Mucosa of stomach (tissue), 1 donor: ENCODE measurements at regions not wholly inside any gene's neighbourhood (a gene's known extent, or its start where the extent isn't known, plus 50 kb on each side); places are given as distances from the start of the nearest gene placed in this dataset.
"Not testable (repeated sequence)": the region's sequence is repeated elsewhere in the genome, so short reads cannot be mapped to it uniquely, and the experiment has no call there.

Source experiments
- H3K27me3 ChIP-seq: one replicate; pipeline ENCODE4 v1.7.0; 2013; ENCODE audit warnings: mild to moderate bottlenecking, low read length; ENCODE audit not compliant: control insufficient read depth, insufficient read depth
- H3K36me3 ChIP-seq: one replicate; pipeline ENCODE4 v1.7.0; 2013; ENCODE audit warnings: low read length; ENCODE audit not compliant: control insufficient read depth, insufficient read depth
- H3K4me1 ChIP-seq: one replicate; pipeline ENCODE4 v1.7.0; 2013; ENCODE audit warnings: mild to moderate bottlenecking, low read length; ENCODE audit not compliant: control insufficient read depth, insufficient read depth
- H3K4me3 ChIP-seq: one replicate; pipeline ENCODE4 v1.7.0; 2013; ENCODE audit warnings: low read length
- H3K9ac ChIP-seq: one replicate; pipeline ENCODE4 v1.7.0; 2013; ENCODE audit warnings: mild to moderate bottlenecking, low read length, moderate library complexity
- H3K9me3 ChIP-seq: one replicate; pipeline ENCODE4 v1.7.0; 2013; ENCODE audit warnings: mild to moderate bottlenecking, low read length, moderate library complexity; ENCODE audit not compliant: control insufficient read depth
- donor health status: Pancreatic carcinoma.

DNA sequence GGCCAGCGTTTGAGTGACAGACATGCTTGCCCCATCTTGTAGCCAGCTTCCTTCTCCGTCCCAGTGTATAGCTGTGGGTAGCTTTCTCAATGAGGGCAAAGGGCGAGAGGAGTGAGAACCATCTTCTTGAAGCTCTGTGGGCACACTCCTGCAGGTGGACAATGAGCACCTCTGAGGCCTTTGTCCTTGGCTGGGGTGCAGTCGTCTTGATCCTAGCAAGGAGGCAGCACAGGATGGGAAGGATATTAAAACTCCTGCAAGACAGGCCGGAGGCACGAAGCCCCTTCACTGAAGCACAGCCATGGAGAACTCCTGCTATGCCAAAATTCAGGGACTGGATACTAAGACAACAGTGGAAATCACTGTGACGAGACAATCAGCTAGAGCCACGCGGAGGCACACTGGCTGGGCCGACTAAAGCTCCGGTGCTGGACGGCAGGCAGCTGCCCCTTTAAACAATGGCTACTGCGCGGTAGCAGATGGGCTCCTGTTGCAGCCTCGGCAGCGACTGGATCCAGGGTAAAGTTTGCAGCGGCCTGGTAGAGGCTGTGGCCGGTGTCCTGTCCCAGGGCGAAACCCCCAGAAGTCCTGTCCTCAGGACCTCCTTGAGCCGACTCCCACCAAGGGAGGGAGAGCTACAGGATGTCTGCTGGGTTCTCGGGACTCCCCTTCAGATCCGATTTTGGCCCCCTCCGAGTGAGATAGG lies 159.0 kb upstream of the ZNF337 start:
- peaks cover 31% of the 10 kb centered on the region for H3K27me3 ChIP-seq
- H3K36me3 ChIP-seq, H3K4me3 ChIP-seq, H3K9me3 ChIP-seq, H3K9ac ChIP-seq: not testable (repeated sequence)
- peaks cover 15% of the 10 kb centered on the region for H3K4me1 ChIP-seq

DNA sequence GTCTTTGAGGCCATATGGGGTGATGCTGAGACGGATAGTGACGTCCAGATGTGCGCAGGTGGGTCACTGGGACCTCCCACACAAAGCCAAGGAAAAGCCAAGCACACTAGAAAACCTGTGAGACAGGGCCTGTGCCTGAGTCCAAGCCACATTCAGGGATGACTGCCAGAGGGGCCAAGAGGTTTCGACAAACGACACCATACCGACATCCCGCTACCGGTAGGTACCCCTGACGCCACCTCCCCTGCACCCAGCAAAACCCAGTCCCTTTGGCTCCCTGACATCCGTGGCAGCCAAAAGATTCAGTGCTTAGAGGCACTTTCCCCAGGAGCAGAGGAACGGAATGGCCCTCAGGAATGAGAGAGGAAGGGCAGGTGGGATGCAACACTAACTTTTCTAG lies 158.0 kb upstream of the ZNF337 start:
- H3K4me3 ChIP-seq, H3K36me3 ChIP-seq, H3K9me3 ChIP-seq, H3K4me1 ChIP-seq, H3K9ac ChIP-seq: not testable (repeated sequence)
- H3K27me3 ChIP-seq, result peaks cover 22% of the 10 kb centered on the region

DNA sequence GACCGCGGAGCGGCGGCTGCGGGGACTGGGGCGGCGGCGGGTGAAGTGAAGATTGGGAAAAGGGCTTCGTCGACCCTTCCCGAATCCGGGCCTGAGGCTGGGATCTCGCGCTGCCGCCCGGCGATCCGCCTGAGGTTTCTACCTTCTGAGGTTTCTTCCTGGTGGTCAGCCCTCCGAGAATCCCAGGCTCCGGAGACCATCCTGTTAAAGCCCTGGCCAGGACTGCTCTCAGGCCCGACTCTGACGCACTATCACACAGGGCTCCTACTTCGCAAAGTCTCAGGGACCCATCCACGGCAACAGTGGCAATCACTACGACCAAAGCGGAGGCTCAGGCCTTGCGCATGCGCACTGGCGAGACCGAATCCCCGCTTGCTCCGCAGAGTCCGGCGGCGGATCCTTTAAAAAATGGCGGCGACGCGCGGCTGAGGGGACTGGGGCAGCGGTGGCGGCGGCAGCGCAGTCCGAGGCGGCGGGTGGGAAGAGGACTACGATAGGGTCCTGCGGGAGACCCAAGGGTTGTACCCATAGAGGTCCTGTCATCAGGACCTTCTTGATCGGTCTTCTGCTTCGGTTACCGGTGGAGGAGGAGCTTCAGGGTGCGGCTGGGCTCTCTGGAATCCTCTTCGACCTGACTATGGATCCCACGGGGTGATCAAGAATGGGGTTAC lies 157.2 kb upstream of the ZNF337 start:
- H3K9ac ChIP-seq, result peak overlapping the region; percentile 75
- not testable (repeated sequence) for H3K36me3 ChIP-seq, H3K4me1 ChIP-seq, H3K9me3 ChIP-seq
- peaks cover 14% of the 10 kb centered on the region for H3K27me3 ChIP-seq
- H3K4me3 ChIP-seq, result peak overlapping the region; percentile 58

DNA sequence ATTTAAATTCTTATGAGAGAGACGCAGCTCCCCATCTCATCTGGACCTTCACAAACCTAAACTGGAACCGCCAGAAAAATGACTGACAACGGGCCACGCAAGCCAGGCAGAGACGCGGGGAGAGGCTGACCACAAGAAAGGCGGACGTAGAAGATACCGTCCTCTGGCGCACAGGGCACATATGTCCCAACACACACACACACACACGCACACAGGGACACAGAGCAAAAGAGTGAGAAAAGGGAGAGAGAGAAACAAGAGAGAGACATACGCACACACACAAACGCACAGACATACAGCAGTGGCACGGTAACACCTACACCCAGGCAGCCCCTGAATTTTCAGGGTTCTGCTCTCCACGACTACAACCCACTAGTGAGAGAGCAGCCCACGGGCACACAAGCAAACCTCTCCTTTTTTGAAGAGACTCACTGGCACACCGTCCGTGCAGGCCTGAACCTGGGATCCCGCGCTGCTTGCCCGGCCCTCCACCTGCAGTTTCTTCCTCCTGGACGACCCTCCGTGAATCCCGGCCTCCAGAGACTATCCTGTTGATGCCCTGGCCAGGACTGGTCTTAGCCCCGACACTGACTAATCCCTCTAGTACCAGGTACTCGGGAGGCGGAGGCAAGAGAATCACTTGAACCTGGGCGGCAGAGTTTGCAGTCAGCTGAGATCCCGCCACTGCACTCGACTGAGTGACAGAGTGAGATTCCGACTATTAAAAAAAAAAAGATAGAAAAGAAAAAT lies 156.5 kb upstream of the ZNF337 start:
- not testable (repeated sequence) for H3K36me3 ChIP-seq, H3K9me3 ChIP-seq, H3K4me1 ChIP-seq, H3K27me3 ChIP-seq
- Histone ChIP-seq H3K4me3 (peak overlapping the region; percentile 58), H3K9ac (peak overlapping the region; percentile 75)

DNA sequence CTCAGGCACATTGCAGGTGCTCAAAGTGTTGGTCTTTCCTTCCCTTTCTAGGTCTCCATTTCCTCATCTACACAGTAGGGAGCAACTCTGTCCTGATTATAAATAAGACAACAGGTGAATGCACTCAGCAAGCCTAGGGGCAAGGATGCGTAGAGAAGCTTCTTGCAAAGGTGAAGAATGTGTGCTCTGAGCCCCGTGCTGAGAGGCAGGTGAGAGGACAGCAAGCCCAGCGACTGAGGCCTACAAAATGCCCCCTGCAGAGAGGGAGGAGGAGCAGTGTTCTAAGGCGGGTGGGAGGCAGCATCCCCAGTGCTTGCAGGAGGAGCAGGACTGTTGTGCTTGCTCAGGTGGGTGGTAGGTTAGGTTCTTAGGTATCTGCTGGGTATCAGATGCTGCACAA lies 153.5 kb upstream of the ZNF337 start:
- not testable (repeated sequence) for H3K36me3 ChIP-seq, H3K4me3 ChIP-seq, H3K4me1 ChIP-seq, H3K9ac ChIP-seq, H3K27me3 ChIP-seq, H3K9me3 ChIP-seq

DNA sequence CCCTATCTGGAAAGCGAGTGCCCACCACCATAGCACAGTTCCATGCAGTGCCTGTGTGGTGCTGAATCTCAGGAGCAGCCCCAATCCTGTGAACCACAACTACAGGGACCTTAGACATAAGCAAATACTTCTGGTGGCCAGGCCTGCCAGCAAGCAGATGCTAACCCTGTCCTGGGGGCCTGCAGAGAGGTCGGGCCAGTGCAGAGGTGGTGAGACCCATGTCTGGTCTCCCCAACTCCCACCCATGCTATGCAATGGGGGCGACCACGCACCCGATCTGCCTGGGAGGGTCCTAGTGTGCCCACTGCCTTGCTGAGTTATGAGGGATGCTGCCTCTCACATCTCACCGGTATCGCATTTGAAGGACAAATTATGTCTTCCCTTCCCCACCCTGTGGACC lies 151.6 kb upstream of the ZNF337 start:
- Histone ChIP-seq H3K27me3 (no peaks in the 10 kb centered on the region), H3K4me1 (no peaks in the 10 kb centered on the region), H3K9me3 (no peaks in the 10 kb centered on the region), H3K4me3 (no peak overlapping the region), H3K9ac (no peak overlapping the region), H3K36me3 (no peaks in the 10 kb centered on the region)

DNA sequence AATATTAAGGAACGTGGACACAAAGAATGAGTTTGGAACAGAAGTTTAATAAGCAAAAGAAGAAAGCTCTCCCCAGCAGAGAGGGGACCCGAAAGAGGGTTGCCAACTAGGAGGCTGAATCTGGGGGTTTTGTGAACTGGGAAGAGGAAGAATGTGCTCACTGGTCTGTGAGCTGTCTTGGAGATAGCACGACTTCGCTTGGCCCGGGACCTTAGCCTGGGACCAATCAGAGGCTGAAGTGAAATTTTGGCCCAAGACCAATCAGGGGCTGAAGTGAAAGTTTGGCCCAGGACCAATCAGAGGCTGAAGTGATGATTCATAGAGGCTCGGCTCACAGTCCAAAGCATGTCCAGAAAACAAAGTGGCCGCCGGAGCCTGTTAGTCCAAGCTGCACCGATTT lies 148.0 kb upstream of the ZNF337 start:
- not testable (repeated sequence) for H3K36me3 ChIP-seq, H3K4me3 ChIP-seq, H3K9me3 ChIP-seq, H3K27me3 ChIP-seq, H3K9ac ChIP-seq, H3K4me1 ChIP-seq

DNA sequence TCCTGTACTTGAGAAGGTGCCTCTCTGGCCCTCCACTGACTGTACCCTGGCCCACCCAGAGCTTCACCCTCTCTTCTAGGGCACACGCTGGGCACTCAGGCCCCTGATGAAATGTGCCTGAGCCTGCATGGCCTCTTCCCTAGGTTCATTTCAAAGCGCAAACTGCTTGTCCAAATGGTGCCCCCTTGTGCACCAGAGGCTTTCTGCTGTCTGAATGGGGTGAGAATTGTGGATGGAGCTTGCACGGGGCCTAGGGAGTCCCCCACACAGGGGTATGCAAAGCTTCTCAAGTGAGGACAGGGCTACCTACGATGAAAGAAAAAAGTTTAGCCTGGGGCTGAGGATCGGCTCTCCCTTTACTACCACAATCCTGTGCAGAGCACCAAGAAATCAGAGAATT lies 116.9 kb upstream of the ZNF337 start:
- H3K9ac ChIP-seq, H3K36me3 ChIP-seq, H3K9me3 ChIP-seq, H3K4me3 ChIP-seq, H3K27me3 ChIP-seq, H3K4me1 ChIP-seq: not testable (repeated sequence)

DNA sequence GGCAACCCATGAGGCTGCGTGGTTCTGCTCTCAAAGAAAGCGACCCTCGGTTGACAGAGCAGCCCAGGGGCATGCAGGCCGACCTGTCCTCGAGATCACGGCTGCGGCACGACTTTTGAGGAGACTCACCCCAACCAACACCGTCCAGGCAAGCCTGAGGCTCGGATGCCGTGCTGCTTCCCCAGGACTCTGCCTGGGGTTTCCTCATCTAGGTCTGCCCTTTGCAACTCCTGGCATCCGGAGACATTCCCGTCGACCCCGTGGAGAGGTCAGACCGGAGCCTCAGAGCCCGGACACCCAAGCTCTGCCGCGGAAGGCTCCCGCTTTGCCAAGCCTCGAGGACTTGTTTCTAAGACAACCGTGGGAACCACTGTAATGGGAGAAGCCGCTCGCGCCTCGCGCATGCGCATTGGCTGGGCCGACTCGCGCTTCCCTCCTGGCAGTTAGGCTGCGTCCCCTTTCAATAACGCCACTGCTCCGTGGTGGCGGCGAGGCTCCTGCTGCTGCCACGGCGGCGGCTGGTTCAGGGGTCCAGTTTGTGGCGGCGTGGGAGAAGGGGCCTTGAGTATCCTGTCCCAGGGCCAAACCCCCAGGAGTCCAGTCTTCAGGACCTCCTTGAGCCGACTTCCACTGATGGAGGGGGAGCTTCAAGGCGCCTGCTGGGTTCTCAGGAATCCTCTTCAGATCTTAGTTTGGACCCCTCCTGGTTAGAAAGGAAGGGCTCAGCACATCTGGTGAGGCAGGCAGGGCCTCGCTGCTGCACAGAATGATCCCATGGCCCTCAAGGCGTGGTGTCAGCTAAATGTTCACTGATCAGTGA lies 101.7 kb upstream of the ZNF337 start:
- H3K4me3 ChIP-seq, H3K9me3 ChIP-seq, H3K4me1 ChIP-seq, H3K27me3 ChIP-seq, H3K36me3 ChIP-seq, H3K9ac ChIP-seq: not testable (repeated sequence)

DNA sequence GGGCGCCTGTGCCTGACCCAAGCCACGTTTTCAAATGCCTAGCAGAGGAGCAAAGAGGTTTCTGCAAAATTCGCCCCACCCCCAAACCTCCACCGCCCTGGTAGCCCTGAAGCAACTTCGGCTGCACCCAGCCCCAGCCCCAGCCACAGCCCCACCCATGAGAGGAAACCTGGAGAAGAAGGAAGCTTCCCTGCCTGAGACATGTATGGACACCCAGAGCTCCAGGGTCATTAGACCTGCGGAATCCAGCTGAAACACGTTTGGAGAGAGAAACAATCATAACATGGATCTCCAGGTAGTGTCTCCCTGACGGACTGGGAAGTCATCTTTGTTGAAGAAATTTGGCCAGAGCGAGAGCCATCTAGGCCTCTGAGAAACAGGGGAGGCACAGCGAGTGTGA lies 100.4 kb upstream of the ZNF337 start:
- H3K4me1 ChIP-seq, H3K9ac ChIP-seq, H3K36me3 ChIP-seq, H3K9me3 ChIP-seq, H3K4me3 ChIP-seq, H3K27me3 ChIP-seq: not testable (repeated sequence)

DNA sequence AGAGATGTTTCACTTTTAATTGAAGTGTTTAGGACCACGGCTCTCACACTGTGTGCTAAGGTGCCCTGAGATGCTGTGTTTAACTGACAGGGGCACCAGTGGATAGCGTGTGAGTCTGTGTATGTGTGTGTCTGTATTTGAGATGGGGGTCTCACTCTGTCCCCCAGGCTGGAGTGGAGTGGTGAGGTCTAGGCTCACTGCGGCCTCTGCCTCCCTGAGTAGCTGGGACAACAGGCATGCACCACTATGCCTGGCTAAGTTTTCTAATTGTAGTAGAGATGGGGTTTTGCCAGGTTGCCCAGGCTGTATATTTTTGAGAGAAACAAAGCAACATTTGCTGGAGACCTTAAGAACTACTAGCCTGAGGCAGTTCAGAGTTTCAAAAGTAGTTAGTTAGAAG lies 80.6 kb upstream of the ZNF337 start:
- H3K9ac ChIP-seq, result not testable (repeated sequence)

DNA sequence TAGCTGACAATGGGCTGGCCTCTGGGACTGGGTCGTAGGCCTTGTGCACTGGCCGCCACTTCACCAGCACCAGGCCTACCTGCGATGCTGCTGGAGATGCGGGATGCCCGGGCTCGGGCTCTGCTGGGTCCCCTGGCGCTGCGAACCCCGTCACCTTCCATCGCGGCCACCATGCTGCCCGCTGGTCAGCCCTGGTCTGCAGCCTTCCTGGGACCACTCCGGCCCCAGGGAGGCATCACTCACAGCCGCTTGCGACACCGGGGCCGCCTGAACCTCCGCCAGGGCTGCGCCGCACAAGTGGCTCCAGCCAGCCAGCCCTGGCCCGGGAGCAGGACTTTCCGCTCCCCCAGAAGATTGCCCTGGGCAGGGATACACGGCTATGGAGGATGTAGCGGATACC lies 78.1 kb upstream of the ZNF337 start:
- not testable (repeated sequence) for H3K9me3 ChIP-seq, H3K36me3 ChIP-seq, H3K4me1 ChIP-seq, H3K27me3 ChIP-seq, H3K9ac ChIP-seq, H3K4me3 ChIP-seq

More for the DNA sequence above, 80.6 kb upstream of the ZNF337 start:
- H3K4me1 ChIP-seq, H3K36me3 ChIP-seq, H3K9me3 ChIP-seq, H3K27me3 ChIP-seq, H3K4me3 ChIP-seq: not testable (repeated sequence)
